Head of caudate nucleus (tissue), 42 donors: ENCODE measurements at regions not wholly inside any gene's neighbourhood (a gene's known extent, or its start where the extent isn't known, plus 50 kb on each side); places are given as distances from the start of the nearest gene placed in this dataset.
A peak's percentile ranks its signal among the peaks of the same experiment; 100 is the strongest.

ENCODE experiments used
- DNase-seq, 42 donors: peaks; one replicate each; pipeline versions ENCODE4 v3.0.0 to v3.0.0-alpha.2; 2020 to 2021; ENCODE audit warnings: mixed read lengths in 7 of 42
- intact Hi-C: fragments of 100-400 bp; cut with DNase I; formaldehyde crosslinking; loops from one replicate; pipeline ENCODE4 v1.15.0; 2022

DNA sequence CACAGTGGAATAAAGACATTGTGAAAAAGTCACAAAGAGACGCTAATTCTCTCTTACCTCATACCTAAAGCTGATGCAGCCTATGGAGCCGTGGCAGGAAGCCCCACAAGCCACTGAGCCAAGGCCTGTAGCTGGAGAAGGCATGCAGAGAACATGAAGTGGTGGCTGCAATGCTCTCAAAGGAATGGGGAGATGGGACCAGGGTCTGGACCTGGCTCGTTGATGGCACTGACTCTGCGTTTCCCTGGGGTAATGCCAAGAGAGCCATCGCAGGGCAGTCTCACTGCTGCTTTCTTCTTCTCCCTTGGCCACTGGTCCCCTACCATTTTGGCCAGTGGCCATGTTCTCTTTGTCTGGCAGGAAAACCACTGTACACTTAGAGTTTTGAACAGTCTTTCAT lies 329.9 kb upstream of the ZMIZ1 start:
- intact Hi-C loops: no loop called here
- no peak for DNase-seq

DNA sequence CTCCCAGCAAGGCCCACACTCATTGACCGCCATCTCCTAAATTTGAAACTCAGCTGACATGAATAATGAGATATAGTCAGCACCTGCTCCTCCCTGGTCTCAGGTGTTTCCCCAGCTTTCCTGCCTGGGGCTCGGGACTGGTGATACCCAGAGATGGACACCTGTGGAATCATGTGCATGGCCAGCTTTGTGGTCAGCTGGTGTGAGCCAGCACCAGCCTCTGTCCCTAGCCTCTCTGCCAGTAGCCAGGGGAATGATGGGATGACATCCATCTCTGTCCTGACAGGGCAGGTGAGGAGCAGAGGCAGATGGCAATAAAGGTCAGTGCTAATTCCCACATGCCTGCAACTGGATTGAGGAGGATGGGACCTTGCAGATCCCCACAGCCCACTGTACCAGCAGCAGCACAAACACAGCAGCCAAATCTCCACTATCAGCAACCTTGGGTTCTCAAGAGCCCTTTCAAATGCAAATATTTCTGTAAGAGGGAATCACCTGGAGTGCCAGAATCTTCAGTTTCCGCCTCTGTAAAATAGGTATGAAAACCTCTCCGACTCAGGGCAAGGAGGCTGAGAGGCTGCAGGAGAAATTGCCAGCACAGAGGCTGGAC lies 329.2 kb upstream of the ZMIZ1 start:
- intact Hi-C loops: no loop called here
- no peak for DNase-seq

DNA sequence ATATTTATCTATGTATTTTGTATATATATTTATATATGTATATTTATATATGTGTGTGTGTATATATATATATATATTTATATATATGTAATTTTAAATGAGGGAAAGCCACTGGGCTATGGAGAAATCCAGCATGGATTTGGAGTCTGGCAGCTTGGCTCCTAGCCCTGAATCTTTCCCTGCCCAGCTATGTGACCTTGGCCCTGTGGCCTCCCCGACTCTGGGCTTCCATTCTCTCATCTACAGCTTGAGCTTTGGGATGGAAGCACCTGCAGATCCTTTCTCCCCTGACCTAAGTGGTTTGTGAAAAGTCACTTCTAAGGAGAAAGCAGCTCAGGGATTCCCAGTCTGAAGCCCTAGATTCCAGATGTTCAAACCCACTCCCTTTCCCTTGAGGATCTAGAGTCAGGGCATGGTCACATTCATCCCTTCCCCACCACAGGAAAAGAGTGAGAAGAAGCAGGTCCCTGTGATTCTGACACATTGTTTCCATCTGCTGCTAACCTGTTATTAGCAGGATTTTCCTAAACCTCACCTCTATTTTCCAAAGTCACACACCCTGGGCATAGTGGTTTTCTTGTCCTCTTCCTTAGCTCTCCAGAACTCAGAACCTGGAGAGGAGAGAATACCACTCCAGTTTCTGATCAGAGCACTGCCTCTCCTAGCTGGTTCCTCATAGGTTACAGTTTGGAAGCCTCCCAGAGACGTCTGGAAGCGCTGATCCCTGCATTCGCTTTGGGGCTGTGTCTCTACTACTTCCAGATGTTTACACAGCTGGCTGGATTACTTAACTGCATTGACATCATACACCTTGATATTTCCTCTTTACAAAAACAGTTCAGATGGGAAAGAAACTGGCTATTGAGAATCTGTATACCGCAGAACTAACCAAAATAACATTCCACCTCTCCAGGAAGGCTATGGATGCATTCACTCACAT lies 327.5 kb upstream of the ZMIZ1 start:
- no peak for DNase-seq
- intact Hi-C loops: no loop called here

DNA sequence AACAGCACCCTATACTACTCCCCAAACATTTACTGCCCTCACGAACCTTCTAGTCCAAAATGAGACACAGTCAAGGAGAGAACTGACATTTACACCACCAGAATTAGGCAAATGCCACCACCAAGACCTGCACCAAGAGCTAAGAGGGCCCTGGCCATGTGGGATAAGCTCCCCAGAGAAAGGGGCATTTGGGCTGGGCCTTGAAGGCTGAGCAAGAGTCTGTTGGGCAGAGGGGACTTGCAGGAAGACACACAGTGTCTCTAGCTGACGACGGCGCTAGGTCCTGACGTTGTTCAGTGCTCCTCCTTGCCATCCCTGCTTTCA lies 326.4 kb upstream of the ZMIZ1 start:
- intact Hi-C loops: no loop called here
- no peak for DNase-seq

GRCh38 chr10:78742730-78743615 lies 325.8 kb upstream of the ZMIZ1 start:
- no peak for DNase-seq
- intact Hi-C loops: no loop called here

DNA sequence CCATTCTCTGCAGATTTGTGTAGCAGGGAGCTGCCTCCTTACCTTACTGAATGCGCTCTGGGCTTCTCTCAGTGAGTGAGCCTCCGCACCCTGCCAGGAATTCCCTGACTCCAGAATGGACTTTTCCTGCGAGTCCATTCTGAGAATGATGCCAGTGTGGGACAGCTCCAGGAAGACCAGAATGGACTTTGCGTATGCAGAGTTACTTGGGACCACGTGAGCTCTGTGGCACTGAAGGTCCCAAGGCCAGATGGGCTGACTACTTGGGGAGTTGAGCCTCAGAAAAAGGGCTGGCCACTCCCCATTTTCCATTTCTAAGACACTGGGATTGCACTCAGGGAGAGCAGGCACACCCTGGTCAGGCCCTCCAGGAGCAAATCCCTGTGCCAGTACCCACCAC lies 324.7 kb upstream of the ZMIZ1 start:
- DNase-seq: no peak
- intact Hi-C loops: no loop called here

GRCh38 chr10:78744491-78745090 lies 324.2 kb upstream of the ZMIZ1 start:
- DNase-seq: no peak

DNA sequence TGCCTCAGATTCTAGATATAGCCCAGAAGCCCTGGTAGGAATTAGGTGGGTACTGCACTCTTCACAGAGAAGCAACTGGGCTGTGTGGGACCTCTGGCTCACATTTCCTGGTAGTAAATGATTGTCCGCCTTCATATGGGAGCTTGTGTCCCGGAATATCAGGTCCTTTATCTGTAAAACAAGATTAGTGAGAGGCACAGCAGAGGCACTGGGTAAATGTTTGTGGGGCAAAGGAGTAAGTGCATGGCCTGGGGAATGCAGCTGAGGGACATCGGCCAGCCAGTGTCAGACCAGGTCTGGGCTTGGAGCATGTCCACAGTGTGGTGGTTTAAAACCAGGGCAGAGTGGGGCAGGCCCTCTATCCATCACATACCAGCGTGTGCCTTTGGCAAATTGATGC lies 323.3 kb upstream of the ZMIZ1 start:
- intact Hi-C loops: no loop called here
- DNase-seq: no peak

More at GRCh38 chr10:78744491-78745090, 324.2 kb upstream of the ZMIZ1 start:
- intact Hi-C loops: no loop called here

DNA sequence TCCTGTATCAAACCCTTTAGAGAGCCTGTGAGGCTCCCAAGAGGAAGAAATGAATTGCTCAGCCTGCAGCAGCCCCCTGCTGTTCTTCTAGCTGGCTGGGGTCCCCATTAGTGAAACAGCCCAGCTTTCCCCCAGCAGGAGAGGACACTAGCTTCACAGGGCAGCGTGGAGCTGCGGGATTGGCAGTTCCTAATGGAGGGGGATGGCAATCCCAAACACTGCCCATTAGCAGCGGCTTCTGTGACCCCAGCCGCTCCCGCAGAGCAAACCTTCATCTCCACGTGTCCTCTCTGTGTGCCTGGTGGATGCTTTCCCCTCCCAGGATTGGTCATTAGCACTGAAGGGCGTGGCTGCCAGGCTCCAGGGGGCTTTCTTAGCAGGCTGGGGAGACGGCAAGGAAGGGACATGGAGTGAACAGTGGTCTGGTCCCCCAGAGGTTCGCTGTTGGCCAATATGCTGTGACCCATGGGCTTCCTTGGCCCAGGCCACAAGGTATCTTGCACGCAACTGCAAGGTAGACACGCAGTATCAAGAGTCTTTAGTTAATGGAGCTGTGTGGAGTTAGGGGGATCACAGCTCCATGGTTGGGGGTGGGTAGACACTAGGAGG lies 322.5 kb upstream of the ZMIZ1 start:
- peak in 1 of 42 donors; percentile 3 for DNase-seq
- intact Hi-C loops: no loop called here

- DNase-seq: no peak
Observed at GRCh38 chr10:78747401-78748234, 321.1 kb upstream of the ZMIZ1 start.

DNA sequence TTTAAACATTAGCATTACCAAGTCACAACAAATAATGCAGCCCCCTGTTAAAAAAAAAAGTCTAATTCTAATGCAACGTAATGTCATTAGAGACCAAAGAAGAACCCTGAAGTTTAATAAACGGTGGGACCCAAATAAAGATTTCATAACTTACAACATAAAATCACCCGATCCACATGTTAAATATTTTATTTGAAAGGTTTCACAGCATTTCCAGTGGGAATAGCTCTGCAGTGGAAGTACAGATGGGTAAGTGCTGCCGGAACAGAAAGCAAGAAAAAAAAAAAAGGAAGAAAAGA lies 320.6 kb upstream of the ZMIZ1 start:
- DNase-seq: no peak
- intact Hi-C loops: no loop called here

More at GRCh38 chr10:78747401-78748234, 321.1 kb upstream of the ZMIZ1 start:
- intact Hi-C loops: no loop called here

GRCh38 chr10:78749200-78749599 lies 319.6 kb upstream of the ZMIZ1 start:
- DNase-seq: no peak
- intact Hi-C loops: no loop called here

- no peak for DNase-seq
- intact Hi-C loops: no loop called here
Observed at GRCh38 chr10:78749898-78750297, 318.9 kb upstream of the ZMIZ1 start.

- intact Hi-C loops: no loop called here
Observed at GRCh38 chr10:78750418-78750817, 318.3 kb upstream of the ZMIZ1 start.

GRCh38 chr10:78751716-78752115 lies 317.1 kb upstream of the ZMIZ1 start:
- intact Hi-C loops: no loop called here

More at GRCh38 chr10:78750418-78750817, 318.3 kb upstream of the ZMIZ1 start:
- no peak for DNase-seq

GRCh38 chr10:78752221-78752620 lies 316.5 kb upstream of the ZMIZ1 start:
- intact Hi-C loops: no loop called here
- no peak for DNase-seq

More at GRCh38 chr10:78751716-78752115, 317.1 kb upstream of the ZMIZ1 start:
- DNase-seq: no peak

DNA sequence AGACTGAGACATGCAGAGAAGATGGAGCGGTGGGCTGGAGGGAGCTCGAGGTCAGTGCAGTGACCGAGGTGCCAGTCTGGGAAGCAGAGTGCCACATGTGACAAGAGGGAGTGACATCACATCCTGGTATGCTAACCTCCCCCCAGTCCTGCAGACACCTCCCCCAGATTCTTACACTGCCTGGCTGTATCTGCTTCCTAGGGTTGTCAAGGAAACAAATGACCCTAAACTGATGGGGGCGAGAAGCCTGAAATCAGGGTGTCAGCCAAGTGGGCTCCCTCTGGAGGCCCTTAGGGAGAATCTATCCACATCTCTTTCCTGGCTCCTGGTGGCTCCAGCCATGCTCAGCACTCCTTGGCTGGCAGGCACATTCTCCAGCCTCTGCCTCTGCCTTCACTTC lies 316.1 kb upstream of the ZMIZ1 start:
- DNase-seq: no peak
- intact Hi-C loops: no loop called here
